ENCODE measurements at regions not wholly inside any gene's neighbourhood (a gene's known extent, or its start where the extent isn't known, plus 50 kb on each side); places are given as distances from the start of the nearest gene placed in this dataset.
A peak's percentile ranks its signal among the peaks of the same experiment; 100 is the strongest.

- H3K4me1 Mint-ChIP-seq: peaks cover 3% of the 10 kb centered on the region
- ChIA-PET POLR2A (no interaction called here), CTCF (interaction anchor here (1.0 to 1.3 kb wide), 2 partner anchors 11 to 13 kb away, joined by 3 read pairs; no protein-coding TSS in a partner anchor)
- no peaks in the 10 kb centered on the region for H3K36me3 Mint-ChIP-seq (ENCODE audit: low read depth)
- H3K4me3 Mint-ChIP-seq: no peak overlapping the region
- H3K27ac Mint-ChIP-seq: no peak overlapping the region
- intact Hi-C loops (cut with DNase I, micrococcal nuclease): no loop called here
- DNase-seq (peak; percentile 50), ATAC-seq (peak; percentile 53)
- no peaks in the 10 kb centered on the region for H3K27me3 Mint-ChIP-seq
- H3K9me3 Mint-ChIP-seq (ENCODE audit: low read depth): no peaks in the 10 kb centered on the region
These were observed 251.8 kb downstream of the MAF start for GRCh38 chr16:79348521-79349306.

- ChIA-PET POLR2A (no interaction called here), CTCF (interaction anchor here (0.7 kb wide), 1 partner anchor 11 kb away, joined by 4 read pairs; no protein-coding TSS in a partner anchor)
- Mint-ChIP-seq H3K4me1 (peaks cover 3% of the 10 kb centered on the region), H3K4me3 (no peak overlapping the region), H3K36me3 (ENCODE audit: low read depth) (no peaks in the 10 kb centered on the region), H3K27me3 (no peaks in the 10 kb centered on the region), H3K9me3 (ENCODE audit: low read depth) (no peaks in the 10 kb centered on the region), H3K27ac (no peak overlapping the region)
- intact Hi-C loops (cut with DNase I, micrococcal nuclease): no loop called here
- no peak for ATAC-seq
- no peak for DNase-seq
These were observed 253.3 kb downstream of the MAF start for GRCh38 chr16:79347277-79347676.

DNA sequence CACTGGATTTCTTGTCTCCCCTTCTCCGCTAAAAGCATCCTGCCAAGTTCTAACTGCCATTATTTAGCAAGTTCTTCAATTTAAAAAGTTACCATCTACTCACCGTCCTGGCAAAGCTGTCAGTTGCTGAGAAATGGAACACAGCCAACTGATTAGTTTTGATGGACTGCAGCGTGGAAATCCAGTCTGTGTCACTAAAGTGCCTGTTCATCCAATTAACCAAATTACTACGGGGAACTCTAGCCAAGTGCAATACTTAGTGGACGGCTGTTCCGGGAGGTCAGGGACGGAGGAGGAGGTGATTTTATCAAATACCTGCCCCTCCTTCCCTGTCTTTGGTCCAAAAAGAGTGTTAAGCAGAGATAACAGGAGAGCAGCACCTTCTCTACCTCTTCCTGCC, 260.7 kb downstream of the MAF start:
- Mint-ChIP-seq H3K9me3 (ENCODE audit: low read depth) (no peaks in the 10 kb centered on the region), H3K27ac (no peak overlapping the region), H3K36me3 (ENCODE audit: low read depth) (no peaks in the 10 kb centered on the region), H3K27me3 (peaks cover 2% of the 10 kb centered on the region), H3K4me1 (peaks cover 4% of the 10 kb centered on the region), H3K4me3 (no peak overlapping the region)
- DNase-seq (no peak), ATAC-seq (no peak)
- CTCF ChIA-PET: no interaction called here
- intact Hi-C loops (cut with DNase I, micrococcal nuclease): no loop called here
- POLR2A ChIA-PET: no interaction called here

- no peak overlapping the region for H3K4me3 Mint-ChIP-seq
- intact Hi-C loops (cut with DNase I, micrococcal nuclease): no loop called here
- H3K27ac Mint-ChIP-seq: no peak overlapping the region
- H3K36me3 Mint-ChIP-seq (ENCODE audit: low read depth): no peaks in the 10 kb centered on the region
- ATAC-seq: no peak
- H3K9me3 Mint-ChIP-seq (ENCODE audit: low read depth): no peaks in the 10 kb centered on the region
- peaks cover 4% of the 10 kb centered on the region for H3K4me1 Mint-ChIP-seq
- H3K27me3 Mint-ChIP-seq: peaks cover 4% of the 10 kb centered on the region
- CTCF ChIA-PET: no interaction called here
- no peak for DNase-seq
- POLR2A ChIA-PET: no interaction called here
These were observed 262.6 kb downstream of the MAF start for GRCh38 chr16:79337906-79338305.

GRCh38 chr16:79336437-79337229, 263.9 kb downstream of the MAF start:
- Mint-ChIP-seq H3K27me3 (peaks cover 4% of the 10 kb centered on the region), H3K27ac (no peak overlapping the region), H3K36me3 (ENCODE audit: low read depth) (no peaks in the 10 kb centered on the region), H3K9me3 (ENCODE audit: low read depth) (no peaks in the 10 kb centered on the region), H3K4me3 (no peak overlapping the region), H3K4me1 (peaks cover 2% of the 10 kb centered on the region)
- intact Hi-C loops (cut with DNase I, micrococcal nuclease): no loop called here
- ATAC-seq (no peak), DNase-seq (no peak)
- ChIA-PET POLR2A (no interaction called here), CTCF (interaction anchor here (0.7 to 1.3 kb wide), 4 partner anchors 11 to 610 kb away, joined by 3 to 4 read pairs (median 3); no protein-coding TSS in a partner anchor)

- DNase-seq: peak; percentile 64
These were observed 266.4 kb downstream of the MAF start for GRCh38 chr16:79334127-79334526.

GRCh38 chr16:79331066-79331465, 269.5 kb downstream of the MAF start:
- H3K36me3 Mint-ChIP-seq (ENCODE audit: low read depth): no peaks in the 10 kb centered on the region
- CTCF ChIA-PET: interaction anchor here (0.7 kb wide), 1 partner anchor 243 kb away, joined by 3 read pairs; no protein-coding TSS in a partner anchor

More at GRCh38 chr16:79334127-79334526, 266.4 kb downstream of the MAF start:
- H3K27me3 Mint-ChIP-seq: peaks cover 9% of the 10 kb centered on the region
- no peaks in the 10 kb centered on the region for H3K4me1 Mint-ChIP-seq
- no peak overlapping the region for H3K27ac Mint-ChIP-seq
- POLR2A ChIA-PET: no interaction called here
- ATAC-seq: peak; percentile 53
- H3K9me3 Mint-ChIP-seq (ENCODE audit: low read depth): no peaks in the 10 kb centered on the region
- intact Hi-C loops (cut with DNase I, micrococcal nuclease): no loop called here
- no peak overlapping the region for H3K4me3 Mint-ChIP-seq
- H3K36me3 Mint-ChIP-seq (ENCODE audit: low read depth): no peaks in the 10 kb centered on the region
- CTCF ChIA-PET: interaction anchor here (0.6 to 1.4 kb wide), 6 partner anchors 9 to 564 kb away, joined by 3 to 5 read pairs (median 4); no protein-coding TSS in a partner anchor

GRCh38 chr16:79329967-79330366, 270.6 kb downstream of the MAF start:
- peaks cover 15% of the 10 kb centered on the region for H3K27me3 Mint-ChIP-seq
- no peaks in the 10 kb centered on the region for H3K9me3 Mint-ChIP-seq (ENCODE audit: low read depth)
- CTCF ChIA-PET: interaction anchor here (0.5 kb wide), 2 partner anchors 282 to 387 kb away, joined by 3 to 5 read pairs; no protein-coding TSS in a partner anchor
- POLR2A ChIA-PET: no interaction called here
- no peaks in the 10 kb centered on the region for H3K36me3 Mint-ChIP-seq (ENCODE audit: low read depth)
- H3K4me3 Mint-ChIP-seq: no peak overlapping the region
- intact Hi-C loops (cut with DNase I, micrococcal nuclease): no loop called here
- no peak for ATAC-seq
- peaks cover 14% of the 10 kb centered on the region for H3K4me1 Mint-ChIP-seq
- H3K27ac Mint-ChIP-seq: no peak overlapping the region
- no peak for DNase-seq

More at GRCh38 chr16:79331066-79331465, 269.5 kb downstream of the MAF start:
- POLR2A ChIA-PET: no interaction called here
- DNase-seq: no peak
- Mint-ChIP-seq H3K4me1 (peaks cover 7% of the 10 kb centered on the region), H3K9me3 (ENCODE audit: low read depth) (no peaks in the 10 kb centered on the region), H3K4me3 (no peak overlapping the region), H3K27me3 (peaks cover 13% of the 10 kb centered on the region), H3K27ac (no peak overlapping the region)
- intact Hi-C loops (cut with DNase I, micrococcal nuclease): no loop called here
- no peak for ATAC-seq

DNA sequence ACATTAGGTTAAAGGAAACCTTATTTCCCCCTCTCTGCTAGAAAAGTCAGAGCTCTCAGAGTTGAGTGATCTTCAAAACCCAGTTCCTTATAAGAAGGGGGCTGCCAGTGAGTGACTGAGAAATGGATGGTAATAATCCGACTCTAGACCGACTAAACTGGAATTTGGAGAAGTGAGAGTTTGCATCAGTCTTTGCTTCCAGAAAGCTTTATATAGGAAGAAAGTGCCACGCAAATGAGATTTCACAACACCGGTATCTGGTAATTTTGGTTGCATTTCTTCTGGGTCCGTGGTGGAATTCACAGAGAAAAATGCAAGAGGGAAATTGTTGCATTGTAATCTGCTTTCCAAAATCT, 271.4 kb downstream of the MAF start:
- Mint-ChIP-seq H3K27me3 (peaks cover 14% of the 10 kb centered on the region), H3K4me3 (no peak overlapping the region), H3K27ac (no peak overlapping the region), H3K36me3 (ENCODE audit: low read depth) (no peaks in the 10 kb centered on the region), H3K9me3 (ENCODE audit: low read depth) (no peaks in the 10 kb centered on the region), H3K4me1 (peaks cover 16% of the 10 kb centered on the region)
- DNase-seq: no peak
- ATAC-seq: no peak
- POLR2A ChIA-PET: interaction anchor here (0.7 kb wide), 1 partner anchor 404 kb away, joined by 3 read pairs; no protein-coding TSS in a partner anchor
- CTCF ChIA-PET: interaction anchor here (0.7 to 1.3 kb wide), 2 partner anchors 13 to 165 kb away, joined by 3 to 4 read pairs; no protein-coding TSS in a partner anchor
- intact Hi-C loops (cut with DNase I, micrococcal nuclease): no loop called here

- DNase-seq (no peak), ATAC-seq (no peak)
- POLR2A ChIA-PET: interaction anchor here (0.5 to 0.7 kb wide), 2 partner anchors 274 to 403 kb away, joined by 3 to 11 read pairs; no protein-coding TSS in a partner anchor
- H3K27me3 Mint-ChIP-seq: peaks cover 16% of the 10 kb centered on the region
- intact Hi-C loops (cut with DNase I, micrococcal nuclease): no loop called here
- no peaks in the 10 kb centered on the region for H3K36me3 Mint-ChIP-seq (ENCODE audit: low read depth)
- no peak overlapping the region for H3K27ac Mint-ChIP-seq
- H3K9me3 Mint-ChIP-seq (ENCODE audit: low read depth): no peaks in the 10 kb centered on the region
- H3K4me1 Mint-ChIP-seq: peaks cover 16% of the 10 kb centered on the region
- CTCF ChIA-PET: interaction anchor here (0.7 to 1.3 kb wide), 2 partner anchors 13 to 164 kb away, joined by 3 to 4 read pairs; no protein-coding TSS in a partner anchor
- H3K4me3 Mint-ChIP-seq: no peak overlapping the region
These were observed 272.0 kb downstream of the MAF start for GRCh38 chr16:79328402-79329165.

DNA sequence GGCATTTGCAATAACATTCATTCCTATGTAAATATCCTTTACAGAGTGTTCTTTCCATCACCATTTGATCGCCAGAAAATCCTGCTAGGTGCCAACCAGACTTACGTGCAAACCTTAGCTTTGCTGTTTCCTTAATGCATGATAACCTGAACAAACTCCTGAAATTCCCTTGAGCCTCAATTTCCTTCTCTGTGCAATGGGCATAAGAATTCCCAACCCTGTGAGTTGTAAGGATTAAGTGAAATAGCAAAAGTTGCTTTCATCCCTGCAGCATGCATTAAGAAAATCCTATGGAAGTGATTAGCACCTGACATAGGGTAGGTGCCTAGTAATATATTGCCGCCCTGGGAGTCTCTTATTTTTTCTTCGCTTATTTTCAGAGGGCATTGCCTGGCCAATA, 272.7 kb downstream of the MAF start:
- no peak overlapping the region for H3K4me3 Mint-ChIP-seq
- POLR2A ChIA-PET: interaction anchor here (0.5 kb wide), 1 partner anchor 275 kb away, joined by 11 read pairs; no protein-coding TSS in a partner anchor
- DNase-seq (no peak), ATAC-seq (no peak)
- H3K27ac Mint-ChIP-seq: no peak overlapping the region
- H3K36me3 Mint-ChIP-seq (ENCODE audit: low read depth): no peaks in the 10 kb centered on the region
- CTCF ChIA-PET: interaction anchor here (0.7 to 1.0 kb wide), 2 partner anchors 45 to 435 kb away, joined by 3 read pairs; no protein-coding TSS in a partner anchor
- H3K4me1 Mint-ChIP-seq: peaks cover 16% of the 10 kb centered on the region
- no peaks in the 10 kb centered on the region for H3K9me3 Mint-ChIP-seq (ENCODE audit: low read depth)
- peaks cover 17% of the 10 kb centered on the region for H3K27me3 Mint-ChIP-seq
- intact Hi-C loops (cut with DNase I, micrococcal nuclease): no loop called here

Data from activated CD4-positive, alpha-beta T cell treated with anti-CD3 and anti-CD28 coated beads for 36 hours (primary cell).